HG03175 (cell line): ENCODE measurements at regions not wholly inside any gene's neighbourhood (a gene's known extent, or its start where the extent isn't known, plus 50 kb on each side); places are given as distances from the start of the nearest gene placed in this dataset.
"Not testable (repeated sequence)": the region's sequence is repeated elsewhere in the genome, so short reads cannot be mapped to it uniquely, and the experiment has no call there.

ENCODE experiments used
- ATAC-seq: cut with Tn5 transposase; IDR thresholded peaks from one replicate; pipeline ENCODE4 v1.9.1; 2021; ENCODE audit warnings: mild to moderate bottlenecking, moderate library complexity; ENCODE audit not compliant: unreplicated experiment

GRCh38 chr7:79664884-79665676 lies 211.6 kb upstream of the MAGI2 start:
- no peak for ATAC-seq

GRCh38 chr7:79658304-79658703 lies 204.8 kb upstream of the MAGI2 start:
- ATAC-seq: no peak

DNA sequence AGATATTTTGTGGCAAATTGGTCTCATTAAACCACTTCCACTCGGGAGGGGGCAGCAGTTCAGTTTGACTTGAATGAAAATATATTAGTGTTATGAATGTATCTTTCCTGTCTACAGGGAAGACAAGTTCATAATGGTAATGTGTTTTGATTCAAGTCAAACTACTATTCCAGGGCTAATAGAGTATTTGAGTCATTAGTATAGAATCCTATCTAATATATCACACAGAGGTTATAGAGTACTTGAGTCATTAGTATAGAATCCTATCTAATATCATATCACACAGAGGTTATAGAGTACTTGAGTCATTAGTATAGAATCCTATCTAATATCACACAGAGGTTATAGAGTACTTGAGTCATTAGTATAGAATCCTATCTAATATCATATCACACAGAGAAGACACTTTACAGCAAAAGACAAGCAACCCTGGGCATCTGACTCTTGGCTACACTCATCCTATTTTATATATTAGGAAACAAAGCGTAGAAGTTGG lies 199.7 kb upstream of the MAGI2 start:
- ATAC-seq: no peak

DNA sequence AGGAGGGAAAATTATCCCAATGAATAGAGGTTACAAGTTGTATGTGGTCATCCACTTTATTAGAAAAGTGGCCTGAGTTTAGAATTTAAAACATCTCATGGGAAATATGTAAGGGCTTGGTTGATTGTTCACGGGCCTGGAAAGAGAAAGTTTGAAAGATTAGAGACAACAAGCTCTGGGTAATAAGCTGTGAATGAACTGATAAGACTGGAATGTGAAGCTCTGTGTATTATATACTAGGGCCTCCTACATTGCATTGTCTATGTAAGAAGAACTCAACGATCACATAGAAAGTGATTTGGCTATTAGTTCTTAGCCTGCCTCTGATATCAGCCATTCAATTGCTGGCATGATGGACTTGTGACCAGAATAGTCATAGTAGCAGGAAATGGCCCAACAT lies 199.2 kb upstream of the MAGI2 start:
- ATAC-seq: no peak

GRCh38 chr7:79647711-79648110 lies 194.2 kb upstream of the MAGI2 start:
- no peak for ATAC-seq

DNA sequence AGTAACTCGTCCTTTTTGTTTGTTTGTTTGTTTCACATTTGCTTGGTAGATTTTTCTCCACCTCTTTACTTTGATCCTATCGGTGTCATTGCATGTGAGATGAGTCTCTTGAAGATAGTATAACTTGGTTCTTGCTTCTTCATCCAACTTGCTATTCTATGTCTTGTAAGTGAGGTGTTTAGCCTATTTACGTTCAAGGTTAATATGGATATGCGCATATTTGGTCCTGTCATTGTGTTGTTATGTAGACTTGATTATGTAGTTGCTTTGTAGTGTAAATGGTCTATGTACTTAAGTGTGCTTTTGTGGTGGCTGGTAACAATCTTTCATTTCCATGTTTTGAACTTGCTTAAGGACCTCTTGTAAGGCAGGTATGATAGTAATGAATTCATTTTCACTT lies 192.8 kb upstream of the MAGI2 start:
- ATAC-seq: no peak

GRCh38 chr7:79636849-79637248 lies 183.4 kb upstream of the MAGI2 start:
- ATAC-seq: no peak

GRCh38 chr7:79625921-79626320 lies 172.5 kb upstream of the MAGI2 start:
- ATAC-seq: not testable (repeated sequence)

- no peak for ATAC-seq
These were observed 170.9 kb upstream of the MAGI2 start for GRCh38 chr7:79624336-79624735.

- ATAC-seq: no peak
These were observed 169.3 kb upstream of the MAGI2 start for GRCh38 chr7:79622781-79623180.

DNA sequence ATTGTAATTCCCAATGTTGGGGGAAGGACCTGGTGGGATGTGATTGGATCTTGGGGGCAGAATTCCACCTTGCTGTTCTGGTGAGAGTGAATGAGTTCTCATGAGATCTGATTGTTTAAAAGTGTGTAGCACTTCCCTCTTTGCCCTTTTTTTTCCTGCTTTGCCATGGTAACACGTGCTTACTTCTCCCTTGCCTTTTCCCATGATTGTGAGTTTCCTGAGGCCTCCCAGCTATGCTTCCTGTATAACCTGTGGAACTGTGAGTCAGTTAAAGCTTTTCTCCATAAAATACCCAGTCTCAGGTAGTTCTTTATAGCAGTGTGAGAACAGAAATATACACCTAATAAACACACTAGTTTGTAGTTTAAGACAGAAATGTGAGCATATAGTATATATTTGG lies 166.8 kb upstream of the MAGI2 start:
- no peak for ATAC-seq

GRCh38 chr7:79619216-79619615 lies 165.7 kb upstream of the MAGI2 start:
- no peak for ATAC-seq

DNA sequence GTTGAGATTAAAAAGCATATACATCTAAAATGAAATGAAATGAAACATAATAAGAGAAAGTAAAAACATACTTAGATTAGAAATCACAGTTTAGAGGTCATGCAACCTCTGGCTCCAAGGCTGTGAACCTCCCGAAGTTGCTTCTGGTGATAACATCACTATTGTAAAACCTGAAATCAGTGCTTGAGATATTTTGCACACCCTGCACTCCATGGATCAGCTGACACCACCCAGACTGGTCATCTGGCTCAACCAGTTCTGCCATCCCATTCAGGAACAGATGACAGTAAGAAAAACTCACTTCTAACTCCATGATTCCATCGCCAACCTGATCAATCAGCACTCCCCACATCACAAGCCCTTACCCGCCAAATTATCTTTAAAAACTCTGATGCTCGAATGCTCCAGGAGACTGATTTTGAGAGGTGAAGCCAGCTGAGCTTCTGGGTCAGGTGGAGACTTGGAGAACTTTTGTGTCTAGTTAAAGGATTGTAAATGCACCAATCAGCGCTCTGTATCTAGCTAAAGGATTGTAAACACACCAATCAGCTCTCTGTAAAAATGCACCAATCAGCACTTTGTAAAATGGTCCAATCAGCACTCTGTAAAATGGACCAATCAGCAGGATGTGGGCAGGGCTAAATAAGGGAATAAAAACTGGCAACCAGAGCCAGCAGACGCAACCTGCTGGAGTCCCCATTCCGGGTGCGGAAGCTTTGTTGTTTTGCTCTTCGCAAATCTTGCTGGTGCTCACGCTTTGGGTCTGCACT lies 162.6 kb upstream of the MAGI2 start:
- ATAC-seq: no peak

- no peak for ATAC-seq
These were observed 162.0 kb upstream of the MAGI2 start for GRCh38 chr7:79615466-79615865.

DNA sequence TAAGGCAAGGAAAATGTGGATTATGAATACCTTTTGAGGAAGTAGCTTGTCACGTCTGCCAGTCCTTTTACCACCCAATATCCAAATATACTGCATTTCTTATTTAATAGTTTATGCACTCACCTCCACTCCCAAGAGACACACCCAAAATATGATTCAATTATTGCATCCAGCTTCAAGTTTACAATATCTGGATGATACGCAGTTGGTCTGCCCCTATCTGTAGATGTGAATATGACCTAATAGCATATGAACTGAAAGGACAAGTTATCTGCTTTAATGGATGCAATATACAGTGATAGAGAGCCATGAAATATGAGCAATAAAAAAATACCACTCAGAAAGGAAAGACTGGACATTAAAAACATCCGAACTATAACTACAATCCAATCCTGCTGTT lies 159.4 kb upstream of the MAGI2 start:
- no peak for ATAC-seq

DNA sequence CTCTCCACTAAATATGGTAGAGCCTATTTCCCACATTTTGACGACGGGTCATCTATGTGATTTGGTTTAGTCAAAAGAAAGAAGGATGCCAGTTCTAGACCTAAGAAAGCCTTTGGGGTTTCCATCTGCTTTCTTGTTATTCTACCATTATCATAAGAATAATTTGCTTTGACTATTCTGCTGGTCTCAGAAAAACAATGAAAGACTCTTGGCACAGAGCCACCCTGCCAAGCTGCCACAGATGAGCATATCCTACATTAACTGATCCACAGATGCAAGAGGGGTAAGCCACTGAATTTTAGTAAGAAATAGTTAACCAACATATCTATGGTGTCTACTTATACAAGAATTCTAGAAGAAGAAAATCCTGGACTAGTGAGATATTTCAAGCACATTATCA lies 158.6 kb upstream of the MAGI2 start:
- ATAC-seq: no peak

DNA sequence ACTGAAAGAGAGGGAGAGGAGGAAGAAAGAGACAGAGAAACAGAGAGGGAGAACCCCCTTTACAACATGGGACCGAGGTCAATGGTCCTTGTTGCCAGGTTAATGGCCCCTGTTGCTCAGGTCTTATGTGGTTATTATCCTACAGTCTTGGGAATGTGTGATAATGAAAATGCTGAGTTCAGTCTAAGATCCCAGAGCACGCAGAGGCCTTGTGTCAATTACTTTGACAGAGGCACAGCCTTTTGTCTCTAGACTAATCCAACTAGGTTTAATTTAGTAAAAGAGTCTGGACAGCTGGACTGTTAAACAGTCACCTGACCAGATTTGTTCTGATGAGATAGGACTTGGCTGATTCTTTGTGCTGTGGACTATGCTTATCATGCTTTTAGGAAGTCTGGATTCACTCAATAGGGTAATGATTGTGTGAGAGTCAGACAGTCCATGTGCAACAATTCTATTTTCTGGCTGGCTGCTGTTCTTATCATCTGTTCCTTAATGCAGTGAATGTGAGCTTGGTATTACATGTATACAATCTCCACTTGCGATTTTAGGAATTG lies 157.4 kb upstream of the MAGI2 start:
- ATAC-seq: no peak

GRCh38 chr7:79610313-79610712 lies 156.8 kb upstream of the MAGI2 start:
- no peak for ATAC-seq

- no peak for ATAC-seq
These were observed 154.5 kb upstream of the MAGI2 start for GRCh38 chr7:79608005-79608404.

- ATAC-seq: no peak
These were observed 151.4 kb upstream of the MAGI2 start for GRCh38 chr7:79604841-79605240.

DNA sequence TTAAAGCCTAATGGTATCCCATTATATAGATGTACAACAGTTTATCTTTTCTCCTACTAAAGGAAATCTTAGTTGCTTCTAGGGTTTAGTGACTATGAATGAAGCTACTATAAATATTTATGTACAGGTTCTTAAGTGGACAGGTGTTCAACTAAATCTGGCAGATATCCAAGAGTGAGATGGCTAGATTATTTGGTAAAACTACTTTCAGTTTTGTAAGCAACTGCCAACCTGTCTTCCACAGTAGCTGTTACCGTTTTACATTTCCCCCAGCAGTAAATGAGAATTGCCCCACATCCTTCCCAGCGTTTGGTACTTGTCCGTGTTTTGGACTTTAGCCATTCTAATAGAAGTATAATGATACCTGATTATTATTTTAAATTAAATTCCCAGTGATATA lies 144.9 kb upstream of the MAGI2 start:
- no peak for ATAC-seq

GRCh38 chr7:79594671-79595070 lies 141.2 kb upstream of the MAGI2 start:
- ATAC-seq: not testable (repeated sequence)
